Astrocyte (in vitro differentiated cells and primary cell): ENCODE measurements at regions not wholly inside any gene's neighbourhood (a gene's known extent, or its start where the extent isn't known, plus 50 kb on each side); places are given as distances from the start of the nearest gene placed in this dataset.

Source experiments
- EZH2 ChIP-seq: IDR thresholded peaks from 2 replicates; pipeline ENCODE4 v1.6.1; 2012; ENCODE audit warnings: mild to moderate bottlenecking, low read length, inconsistent platforms; ENCODE audit not compliant: insufficient read depth
- TF ChIP-seq, protein P1 (sequence below): IDR thresholded peaks from 2 replicates; pipeline ENCODE4 v1.5.1; 2011; ENCODE audit warnings: low read depth, mild to moderate bottlenecking, inconsistent platforms, low read length, moderate library complexity; ENCODE audit not compliant: insufficient read depth

DNA sequence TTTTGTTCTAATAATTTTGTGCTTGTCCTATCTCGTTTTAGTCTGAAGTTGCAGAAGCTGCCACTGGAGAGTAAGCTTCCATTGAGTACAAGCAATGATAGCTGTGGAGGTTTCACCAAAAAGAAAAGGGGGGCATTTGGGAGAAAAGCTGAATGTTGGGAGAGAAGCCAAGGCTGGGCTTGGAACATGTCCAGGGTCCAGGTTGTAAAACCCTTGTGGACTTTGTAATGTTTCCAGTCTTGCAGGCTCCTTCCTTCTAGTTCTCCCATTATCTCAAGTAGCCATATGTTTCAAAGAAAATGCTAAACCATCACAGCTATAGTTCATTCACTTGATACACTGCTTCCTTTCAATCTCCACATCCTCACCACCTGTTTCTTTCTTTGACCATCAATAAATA lies 880.2 kb downstream of the NLGN4Y start:
- TF ChIP-seq, protein P1, sequence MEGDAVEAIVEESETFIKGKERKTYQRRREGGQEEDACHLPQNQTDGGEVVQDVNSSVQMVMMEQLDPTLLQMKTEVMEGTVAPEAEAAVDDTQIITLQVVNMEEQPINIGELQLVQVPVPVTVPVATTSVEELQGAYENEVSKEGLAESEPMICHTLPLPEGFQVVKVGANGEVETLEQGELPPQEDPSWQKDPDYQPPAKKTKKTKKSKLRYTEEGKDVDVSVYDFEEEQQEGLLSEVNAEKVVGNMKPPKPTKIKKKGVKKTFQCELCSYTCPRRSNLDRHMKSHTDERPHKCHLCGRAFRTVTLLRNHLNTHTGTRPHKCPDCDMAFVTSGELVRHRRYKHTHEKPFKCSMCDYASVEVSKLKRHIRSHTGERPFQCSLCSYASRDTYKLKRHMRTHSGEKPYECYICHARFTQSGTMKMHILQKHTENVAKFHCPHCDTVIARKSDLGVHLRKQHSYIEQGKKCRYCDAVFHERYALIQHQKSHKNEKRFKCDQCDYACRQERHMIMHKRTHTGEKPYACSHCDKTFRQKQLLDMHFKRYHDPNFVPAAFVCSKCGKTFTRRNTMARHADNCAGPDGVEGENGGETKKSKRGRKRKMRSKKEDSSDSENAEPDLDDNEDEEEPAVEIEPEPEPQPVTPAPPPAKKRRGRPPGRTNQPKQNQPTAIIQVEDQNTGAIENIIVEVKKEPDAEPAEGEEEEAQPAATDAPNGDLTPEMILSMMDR = no peak
- TF ChIP-seq EZH2 = no peak
